Gastroesophageal sphincter (tissue), 3 donors: ENCODE measurements at regions not wholly inside any gene's neighbourhood (a gene's known extent, or its start where the extent isn't known, plus 50 kb on each side); places are given as distances from the start of the nearest gene placed in this dataset.

Experiments used
- EP300 ChIP-seq: sonication (generic); formaldehyde crosslinking; IDR thresholded peaks from one replicate; pipeline ENCODE4 v1.6.1; 2017; ENCODE audit warnings: antibody characterized with exemption, mild to moderate bottlenecking
- POLR2A ChIP-seq, 2 donors: fragments of 450-650 bp; IDR thresholded peaks; one replicate each; pipeline ENCODE4 v1.6.1; 2017; ENCODE audit warnings: antibody characterized with exemption in 2 of 2, mild to moderate bottlenecking in 2 of 2, moderate library complexity in 1 of 2
- TF ChIP-seq, protein P1 (sequence below), 4 experiments: fragments of 200-600 bp in 2 of 4; fragments of 450-650 bp in 2 of 4; sonication (generic) in 1 of 4; IDR thresholded peaks; one replicate each; pipeline ENCODE4 v1.5.1; 2017 to 2019; ENCODE audit warnings: antibody characterized with exemption in 4 of 4, mild to moderate bottlenecking in 2 of 4, moderate library complexity in 2 of 4

DNA sequence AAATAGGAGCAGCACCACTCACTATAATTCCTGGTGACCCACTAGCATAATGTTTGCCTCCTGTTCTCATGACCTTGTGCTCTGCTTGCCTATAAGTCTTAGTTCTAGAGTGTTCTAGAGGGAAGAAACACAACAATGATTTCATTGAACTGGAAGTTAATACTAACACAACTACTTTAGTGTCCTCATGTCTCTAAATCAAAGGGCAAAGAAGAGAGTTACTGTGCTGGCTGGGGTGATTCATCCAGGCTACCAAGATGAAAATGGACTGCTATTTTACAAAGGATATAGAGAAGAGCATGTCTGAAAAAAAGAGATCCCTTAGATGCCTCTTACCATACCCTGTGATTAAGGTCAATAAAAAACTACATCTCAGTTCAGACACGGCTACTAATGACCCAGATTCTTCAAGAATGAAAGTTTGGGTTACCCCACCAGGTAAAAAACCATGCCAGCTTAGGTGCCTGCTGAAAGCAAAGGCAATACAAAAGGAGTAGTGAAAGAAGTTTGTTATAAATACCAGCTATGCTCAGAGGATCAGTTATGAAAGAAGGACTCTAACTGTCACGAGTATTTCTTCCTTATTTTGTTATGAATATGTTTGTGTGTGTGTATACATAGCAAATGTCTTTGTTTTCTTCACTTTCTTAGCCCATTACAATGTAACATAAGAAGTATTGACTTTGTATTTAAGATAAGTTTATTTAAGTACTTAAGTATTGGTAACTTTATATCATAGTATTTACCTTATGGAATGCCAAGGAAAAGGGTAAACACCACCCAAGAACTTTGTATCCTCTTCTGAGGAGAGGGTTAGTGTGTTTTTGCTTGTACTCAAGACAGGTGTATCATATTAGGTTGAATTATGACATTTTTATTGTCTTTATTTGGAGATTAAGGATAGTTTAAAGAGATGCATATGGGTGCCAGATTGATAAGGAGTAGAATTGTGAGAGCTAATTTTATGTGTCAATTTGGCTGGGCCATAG lies 314.1 kb upstream of the PTGER4 start:
- TF ChIP-seq EP300 (no peak), POLR2A (IDR thresholded peaks at IDR 0.05) (no peak)
- TF ChIP-seq, protein P1, sequence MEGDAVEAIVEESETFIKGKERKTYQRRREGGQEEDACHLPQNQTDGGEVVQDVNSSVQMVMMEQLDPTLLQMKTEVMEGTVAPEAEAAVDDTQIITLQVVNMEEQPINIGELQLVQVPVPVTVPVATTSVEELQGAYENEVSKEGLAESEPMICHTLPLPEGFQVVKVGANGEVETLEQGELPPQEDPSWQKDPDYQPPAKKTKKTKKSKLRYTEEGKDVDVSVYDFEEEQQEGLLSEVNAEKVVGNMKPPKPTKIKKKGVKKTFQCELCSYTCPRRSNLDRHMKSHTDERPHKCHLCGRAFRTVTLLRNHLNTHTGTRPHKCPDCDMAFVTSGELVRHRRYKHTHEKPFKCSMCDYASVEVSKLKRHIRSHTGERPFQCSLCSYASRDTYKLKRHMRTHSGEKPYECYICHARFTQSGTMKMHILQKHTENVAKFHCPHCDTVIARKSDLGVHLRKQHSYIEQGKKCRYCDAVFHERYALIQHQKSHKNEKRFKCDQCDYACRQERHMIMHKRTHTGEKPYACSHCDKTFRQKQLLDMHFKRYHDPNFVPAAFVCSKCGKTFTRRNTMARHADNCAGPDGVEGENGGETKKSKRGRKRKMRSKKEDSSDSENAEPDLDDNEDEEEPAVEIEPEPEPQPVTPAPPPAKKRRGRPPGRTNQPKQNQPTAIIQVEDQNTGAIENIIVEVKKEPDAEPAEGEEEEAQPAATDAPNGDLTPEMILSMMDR (IDR thresholded peaks at IDR 0.05) = no peak
